ENCODE measurements at regions not wholly inside any gene's neighbourhood (a gene's known extent, or its start where the extent isn't known, plus 50 kb on each side); places are given as distances from the start of the nearest gene placed in this dataset.

DNA sequence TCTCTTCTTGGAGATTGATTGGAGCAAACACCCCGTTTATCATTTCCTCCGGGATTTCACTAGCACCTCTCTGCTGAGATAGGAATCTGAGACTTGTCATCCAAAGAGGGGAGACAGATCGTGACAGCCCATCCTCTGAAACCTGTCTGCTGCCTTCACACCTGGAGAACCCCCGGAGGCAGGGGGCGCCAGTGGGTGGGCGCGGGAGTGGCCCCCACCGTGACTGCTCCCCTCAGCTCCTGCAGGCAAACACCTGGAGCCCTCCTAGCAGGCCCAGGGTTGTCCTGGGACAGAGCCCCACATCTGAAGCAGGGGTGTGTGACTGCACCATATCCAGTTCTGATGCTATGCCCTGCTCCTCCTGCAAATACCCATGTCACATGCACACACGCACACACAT lies 209.5 kb upstream of the POU3F1 start:
- H3K9me3 Mint-ChIP-seq (ENCODE audit: low read depth, unreplicated experiment): no peaks in the 10 kb centered on the region
- no peak overlapping the region for H3K4me3 Mint-ChIP-seq (ENCODE audit: low read depth, unreplicated experiment)
- peaks cover 79% of the 10 kb centered on the region for H3K27me3 Mint-ChIP-seq (ENCODE audit: unreplicated experiment)
- intact Hi-C loops (cut with micrococcal nuclease; ENCODE audit: unreplicated experiment): no loop called here
- CTCF ChIA-PET: no interaction called here
- BruUV-seq (replicated peaks): no TSS peak
- H3K36me3 Mint-ChIP-seq (ENCODE audit: insufficient read depth, unreplicated experiment): no peaks in the 10 kb centered on the region
- no peak for DNase-seq
- TF ChIP-seq, protein P1, sequence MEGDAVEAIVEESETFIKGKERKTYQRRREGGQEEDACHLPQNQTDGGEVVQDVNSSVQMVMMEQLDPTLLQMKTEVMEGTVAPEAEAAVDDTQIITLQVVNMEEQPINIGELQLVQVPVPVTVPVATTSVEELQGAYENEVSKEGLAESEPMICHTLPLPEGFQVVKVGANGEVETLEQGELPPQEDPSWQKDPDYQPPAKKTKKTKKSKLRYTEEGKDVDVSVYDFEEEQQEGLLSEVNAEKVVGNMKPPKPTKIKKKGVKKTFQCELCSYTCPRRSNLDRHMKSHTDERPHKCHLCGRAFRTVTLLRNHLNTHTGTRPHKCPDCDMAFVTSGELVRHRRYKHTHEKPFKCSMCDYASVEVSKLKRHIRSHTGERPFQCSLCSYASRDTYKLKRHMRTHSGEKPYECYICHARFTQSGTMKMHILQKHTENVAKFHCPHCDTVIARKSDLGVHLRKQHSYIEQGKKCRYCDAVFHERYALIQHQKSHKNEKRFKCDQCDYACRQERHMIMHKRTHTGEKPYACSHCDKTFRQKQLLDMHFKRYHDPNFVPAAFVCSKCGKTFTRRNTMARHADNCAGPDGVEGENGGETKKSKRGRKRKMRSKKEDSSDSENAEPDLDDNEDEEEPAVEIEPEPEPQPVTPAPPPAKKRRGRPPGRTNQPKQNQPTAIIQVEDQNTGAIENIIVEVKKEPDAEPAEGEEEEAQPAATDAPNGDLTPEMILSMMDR (IDR thresholded peaks at IDR 0.05; ENCODE audit: unreplicated experiment): no peak
- H3K27ac Mint-ChIP-seq (ENCODE audit: unreplicated experiment): no peak overlapping the region
- no peaks in the 10 kb centered on the region for H3K4me1 Mint-ChIP-seq (ENCODE audit: low read depth, unreplicated experiment)

DNA sequence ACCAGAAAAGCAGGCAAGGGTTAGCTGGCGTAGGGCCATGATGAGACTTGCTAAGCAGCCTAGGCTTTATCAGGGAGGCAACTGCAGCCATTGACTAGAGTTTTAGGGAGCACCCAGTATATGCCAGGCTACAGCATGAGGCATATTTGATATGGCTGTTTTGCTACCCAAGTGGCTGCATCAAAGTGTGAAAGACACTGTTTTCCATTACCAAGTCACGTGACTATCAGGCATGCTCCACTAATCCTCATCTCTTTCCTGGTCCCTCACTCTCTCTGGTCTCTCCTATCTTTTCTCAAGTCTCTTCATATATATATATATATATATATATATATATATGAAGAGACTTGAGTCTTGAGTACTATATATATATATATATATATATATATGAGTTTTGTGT lies 206.7 kb upstream of the POU3F1 start:
- TF ChIP-seq, protein P1 (IDR thresholded peaks at IDR 0.05; ENCODE audit: unreplicated experiment): no peak
- no peak for DNase-seq
- Mint-ChIP-seq H3K4me3 (ENCODE audit: low read depth, unreplicated experiment) (no peak overlapping the region), H3K27ac (ENCODE audit: unreplicated experiment) (no peak overlapping the region), H3K36me3 (ENCODE audit: insufficient read depth, unreplicated experiment) (no peaks in the 10 kb centered on the region), H3K27me3 (ENCODE audit: unreplicated experiment) (peaks cover 91% of the 10 kb centered on the region), H3K4me1 (ENCODE audit: low read depth, unreplicated experiment) (no peaks in the 10 kb centered on the region), H3K9me3 (ENCODE audit: low read depth, unreplicated experiment) (no peaks in the 10 kb centered on the region)
- BruUV-seq (replicated peaks): no TSS peak
- intact Hi-C loops (cut with micrococcal nuclease; ENCODE audit: unreplicated experiment): no loop called here
- CTCF ChIA-PET: no interaction called here

DNA sequence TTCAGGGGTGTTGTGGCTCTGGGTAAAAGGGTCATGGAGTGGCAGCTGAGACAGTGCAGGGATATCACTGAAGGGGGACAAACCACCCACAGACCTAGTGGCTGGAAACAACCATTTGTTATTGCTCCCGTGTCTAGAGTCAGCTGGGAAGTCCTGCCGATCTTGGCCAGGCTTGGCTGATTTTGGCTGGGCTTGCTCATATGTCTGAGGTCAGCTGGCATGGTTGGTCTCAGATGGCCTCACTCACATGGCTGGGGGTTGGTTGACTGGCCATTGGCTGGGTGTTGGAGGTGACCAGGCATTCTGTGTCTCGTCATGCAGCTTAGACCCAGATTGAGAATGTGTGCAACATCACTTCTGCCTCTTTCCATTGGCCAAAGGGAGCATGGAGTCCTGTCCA lies 203.8 kb upstream of the POU3F1 start:
- BruUV-seq (replicated peaks): no TSS peak
- peaks cover 67% of the 10 kb centered on the region for H3K27me3 Mint-ChIP-seq (ENCODE audit: unreplicated experiment)
- no peak overlapping the region for H3K4me3 Mint-ChIP-seq (ENCODE audit: low read depth, unreplicated experiment)
- H3K36me3 Mint-ChIP-seq (ENCODE audit: insufficient read depth, unreplicated experiment): no peaks in the 10 kb centered on the region
- H3K9me3 Mint-ChIP-seq (ENCODE audit: low read depth, unreplicated experiment): no peaks in the 10 kb centered on the region
- TF ChIP-seq, protein P1 (IDR thresholded peaks at IDR 0.05; ENCODE audit: unreplicated experiment): no peak
- H3K27ac Mint-ChIP-seq (ENCODE audit: unreplicated experiment): no peak overlapping the region
- no peaks in the 10 kb centered on the region for H3K4me1 Mint-ChIP-seq (ENCODE audit: low read depth, unreplicated experiment)
- DNase-seq: no peak
- CTCF ChIA-PET: no interaction called here
- intact Hi-C loops (cut with micrococcal nuclease; ENCODE audit: unreplicated experiment): no loop called here

DNA sequence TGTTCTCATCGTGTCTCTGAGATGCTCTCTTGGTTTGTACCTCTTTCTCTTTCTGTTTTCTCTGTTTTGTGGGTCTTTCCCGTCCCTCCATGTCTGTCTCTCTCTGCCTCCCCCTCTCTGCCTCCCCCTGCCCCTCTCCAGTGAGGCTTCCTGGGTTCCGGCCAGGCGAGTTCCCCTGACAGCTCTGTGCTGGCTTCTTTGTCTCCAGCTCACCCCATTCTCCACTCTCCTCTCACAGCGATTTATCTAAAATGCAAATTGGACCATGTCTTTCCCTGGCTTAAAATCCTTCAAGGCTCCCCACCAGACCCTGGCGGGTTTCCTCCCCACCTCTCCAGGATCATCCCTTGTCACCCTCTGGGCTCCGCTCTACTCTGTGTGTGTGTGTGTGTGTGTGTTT lies 202.4 kb upstream of the POU3F1 start:
- TF ChIP-seq, protein P1 (IDR thresholded peaks at IDR 0.05; ENCODE audit: unreplicated experiment): no peak
- H3K36me3 Mint-ChIP-seq (ENCODE audit: insufficient read depth, unreplicated experiment): no peaks in the 10 kb centered on the region
- CTCF ChIA-PET: no interaction called here
- no peak overlapping the region for H3K27ac Mint-ChIP-seq (ENCODE audit: unreplicated experiment)
- no TSS peak for BruUV-seq (replicated peaks)
- H3K27me3 Mint-ChIP-seq (ENCODE audit: unreplicated experiment): peaks cover 54% of the 10 kb centered on the region
- H3K9me3 Mint-ChIP-seq (ENCODE audit: low read depth, unreplicated experiment): no peaks in the 10 kb centered on the region
- H3K4me3 Mint-ChIP-seq (ENCODE audit: low read depth, unreplicated experiment): no peak overlapping the region
- DNase-seq: no peak
- H3K4me1 Mint-ChIP-seq (ENCODE audit: low read depth, unreplicated experiment): no peaks in the 10 kb centered on the region
- intact Hi-C loops (cut with micrococcal nuclease; ENCODE audit: unreplicated experiment): no loop called here

All from Calu3 (cell line).